ENCODE measurements at regions not wholly inside any gene's neighbourhood (a gene's known extent, or its start where the extent isn't known, plus 50 kb on each side); places are given as distances from the start of the nearest gene placed in this dataset.

DNA sequence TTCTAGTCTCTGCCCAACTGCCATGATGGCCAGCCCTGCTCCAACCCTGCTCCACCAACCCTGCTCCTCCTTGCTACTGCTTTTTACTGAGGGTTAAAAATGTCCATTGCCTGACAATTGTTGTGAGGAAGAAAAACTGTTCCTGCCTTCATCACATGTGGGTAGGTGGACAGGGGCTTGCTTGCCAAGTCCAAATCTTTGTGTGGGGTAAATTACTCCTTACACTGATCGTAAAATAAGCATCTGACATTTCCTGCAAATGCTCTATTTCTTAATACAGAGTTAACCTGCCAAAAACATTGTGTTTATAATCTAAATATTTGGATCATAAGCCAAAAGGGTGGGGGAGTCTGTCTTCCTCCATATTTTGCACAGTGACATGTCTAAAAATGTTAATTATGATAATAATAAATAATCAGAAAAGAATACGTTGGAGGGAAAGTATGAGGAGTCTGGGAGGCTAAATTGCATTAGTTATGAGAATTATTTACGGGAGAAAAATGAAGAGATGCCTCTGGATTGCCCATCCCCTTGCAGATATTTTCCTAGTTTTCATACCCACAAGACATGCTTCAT lies 242.5 kb upstream of the TBL1XR1 start:
- no peak for TF ChIP-seq POLR2A (IDR thresholded peaks at IDR 0.05; ENCODE audit: low read depth, low read length)
- no peak for TF ChIP-seq CTCF (IDR thresholded peaks at IDR 0.05; ENCODE audit: extremely low read depth in 1 of 2, insufficient read depth in 1 of 2, low read depth in 1 of 2, low read length in 2 of 2)
- TF ChIP-seq EZH2 (IDR thresholded peaks at IDR 0.05; ENCODE audit: borderline replicate concordance, low read depth, low read length, severe bottlenecking), result no peak
- TF ChIP-seq MAX (IDR thresholded peaks at IDR 0.05; ENCODE audit: insufficient read depth, insufficient read length), result no peak
- no peak for TF ChIP-seq FOS (IDR thresholded peaks at IDR 0.05; ENCODE audit: borderline replicate concordance, insufficient read depth, low read length)
- no peak for TF ChIP-seq JUN (IDR thresholded peaks at IDR 0.05; ENCODE audit: borderline replicate concordance, insufficient read depth, insufficient read length, low read depth)
